NCI-H1105 treated with DMSO at 0.1 percent for 48 hours (cell line): ENCODE measurements at regions not wholly inside any gene's neighbourhood (a gene's known extent, or its start where the extent isn't known, plus 50 kb on each side); places are given as distances from the start of the nearest gene placed in this dataset.

Experiments
- DNase-seq: peaks from one replicate; lab custom pipeline; 2025; lab: John Stamatoyannopoulos, UW

DNA sequence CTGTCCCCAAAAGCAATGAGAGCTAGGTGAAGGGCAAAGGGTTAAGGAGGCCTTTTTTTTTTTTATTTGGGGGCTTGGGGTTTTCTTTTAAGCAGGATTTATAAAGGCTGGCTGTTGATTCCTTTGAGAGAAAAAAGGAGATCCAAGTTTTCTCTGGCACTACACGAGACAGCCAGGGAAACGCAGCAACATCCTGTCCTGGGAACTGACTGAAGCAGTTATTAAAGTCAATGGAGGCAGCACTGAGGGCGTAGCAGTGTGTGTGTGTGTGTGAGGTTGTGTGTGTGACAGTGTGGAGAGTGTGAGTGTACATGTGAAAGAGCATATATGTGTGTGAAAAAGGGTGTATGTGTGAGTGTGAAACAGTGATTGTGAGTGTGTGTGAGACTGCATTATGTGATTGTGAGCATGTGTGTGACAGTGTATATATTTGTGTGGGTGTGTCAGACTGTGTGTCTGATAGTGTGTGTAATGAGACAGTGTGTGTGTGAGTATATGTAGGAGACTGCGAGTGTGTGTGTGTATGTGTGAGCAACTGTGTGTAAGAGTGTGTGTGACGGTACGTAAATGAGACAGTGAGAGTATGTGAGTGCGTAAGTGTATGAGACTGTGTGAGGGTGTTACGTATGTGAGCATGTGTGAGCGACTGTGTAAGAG, 65.9 kb upstream of the TIAM1 start:
- DNase-seq: no peak

DNA sequence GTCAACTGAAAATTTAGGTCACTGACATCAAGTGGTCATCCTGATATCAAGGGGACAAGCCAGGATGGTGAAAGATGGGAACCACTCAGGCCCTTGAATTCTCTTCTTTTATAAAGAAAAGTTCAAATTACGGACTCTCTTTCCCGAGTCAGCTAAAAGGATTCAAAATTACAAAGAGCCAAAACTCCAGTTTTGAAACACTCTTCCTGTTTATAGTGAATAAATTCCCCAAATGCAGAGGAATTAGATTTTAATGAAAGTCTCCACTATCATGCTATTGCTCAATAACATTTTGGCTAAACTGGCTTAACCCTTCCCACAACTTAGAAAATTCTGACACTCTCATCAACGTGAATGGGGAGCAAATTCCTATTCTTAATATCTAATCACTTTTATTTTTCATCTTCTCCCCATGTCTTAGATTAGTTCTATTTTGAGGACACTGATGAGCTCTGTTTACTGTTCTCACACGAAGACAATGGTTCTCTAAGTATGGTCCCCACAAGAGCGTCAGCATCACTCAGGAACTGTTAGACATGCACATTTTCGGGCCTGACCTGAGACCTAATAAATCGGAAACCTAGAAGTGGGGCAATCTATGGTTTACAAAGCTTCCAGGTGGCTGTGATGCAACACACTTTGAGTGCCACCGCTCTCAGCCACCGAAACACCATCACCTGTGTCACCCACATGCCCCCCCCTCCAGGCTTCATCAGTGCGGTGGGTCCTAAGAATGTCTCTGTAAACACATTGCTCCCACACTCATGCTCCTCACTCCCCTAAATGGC, 64.4 kb upstream of the TIAM1 start:
- no peak for DNase-seq

DNA sequence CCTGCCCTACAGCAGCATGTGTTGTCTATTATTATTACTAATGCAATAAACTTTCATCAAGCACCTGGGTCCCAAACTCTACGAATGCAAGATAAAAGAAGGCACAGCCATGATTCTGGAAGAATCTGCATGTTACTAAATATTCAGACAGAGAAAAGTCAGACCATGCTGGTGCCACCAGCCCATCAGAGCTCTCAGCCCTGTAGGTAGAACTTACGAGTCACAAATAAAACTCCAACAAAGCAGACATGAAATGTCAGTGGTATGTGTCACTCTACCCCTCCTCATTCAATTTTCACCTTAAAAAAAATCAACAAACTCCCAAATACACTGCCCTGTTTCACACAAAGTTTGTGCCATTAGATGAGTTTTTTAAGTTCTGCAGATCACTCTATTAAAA, 62.4 kb upstream of the TIAM1 start:
- no peak for DNase-seq

DNA sequence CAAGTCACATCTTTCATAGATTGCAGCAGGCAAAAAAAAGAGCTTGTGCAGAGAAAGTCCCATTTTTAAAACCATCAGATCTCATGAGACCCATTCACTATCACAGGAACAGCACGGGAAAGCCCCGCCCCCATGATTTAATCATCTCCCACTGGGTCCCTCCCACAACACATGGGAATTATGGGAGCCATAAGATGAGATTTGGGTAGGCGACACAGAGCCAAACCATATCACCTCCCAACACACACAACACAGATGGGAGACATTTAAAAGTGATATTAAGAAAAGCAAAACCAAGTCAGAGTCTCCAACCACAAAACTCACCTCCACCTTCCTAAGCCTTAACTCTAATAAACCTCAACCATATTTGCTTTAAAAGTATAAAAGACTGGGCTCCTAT, 61.5 kb upstream of the TIAM1 start:
- DNase-seq: no peak

DNA sequence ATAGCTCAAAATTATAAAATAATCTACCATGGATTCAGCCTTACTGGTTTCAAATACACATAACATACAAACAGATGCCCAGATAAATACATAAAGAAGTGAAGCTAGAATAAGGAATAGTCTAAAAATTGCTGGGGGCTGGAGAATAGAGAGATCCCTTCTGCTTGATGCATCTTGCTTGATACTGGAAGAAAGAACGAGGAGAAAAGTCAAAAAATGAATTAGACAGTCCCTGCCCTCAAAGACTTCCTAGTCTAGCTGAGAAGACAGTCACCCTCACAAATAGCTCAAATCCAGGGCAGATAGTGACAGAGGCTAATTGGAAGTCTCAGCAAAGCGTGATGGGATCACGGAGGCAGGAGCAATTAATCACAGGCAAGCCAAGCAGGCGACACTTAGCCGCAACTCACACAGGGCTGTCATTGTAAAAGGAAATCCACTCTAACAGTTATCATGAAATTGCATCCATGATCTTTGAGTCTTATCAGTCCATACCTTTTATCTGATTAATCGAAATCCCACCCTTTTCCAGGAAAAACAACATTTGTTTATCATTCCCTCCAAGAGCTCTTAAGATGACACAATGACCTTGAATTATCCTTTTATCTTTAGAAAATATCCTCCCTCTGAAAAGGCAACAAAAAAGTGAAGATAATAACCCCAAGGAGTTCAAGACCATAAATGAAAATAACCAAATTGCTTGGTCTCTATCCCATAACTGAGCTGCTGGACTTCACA, 59.7 kb upstream of the TIAM1 start:
- no peak for DNase-seq

DNA sequence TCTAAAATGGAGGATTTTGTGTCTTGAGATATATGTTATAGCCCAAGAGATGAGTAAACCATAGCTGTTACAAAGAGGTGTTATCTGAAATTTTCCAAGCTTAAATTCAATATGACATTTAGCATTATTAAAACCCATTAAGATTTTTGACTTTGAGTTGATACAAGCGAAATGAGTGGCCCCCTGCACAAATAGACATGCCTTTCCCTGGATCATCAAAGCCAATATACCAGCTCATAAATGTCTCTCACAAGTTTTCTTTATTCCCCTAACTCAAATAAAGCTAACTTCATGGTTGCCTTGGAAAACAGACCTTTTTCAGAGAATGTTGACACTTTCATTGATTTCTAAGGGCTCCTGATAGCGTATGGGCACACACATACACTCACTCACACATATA, 55.5 kb upstream of the TIAM1 start:
- no peak for DNase-seq

DNA sequence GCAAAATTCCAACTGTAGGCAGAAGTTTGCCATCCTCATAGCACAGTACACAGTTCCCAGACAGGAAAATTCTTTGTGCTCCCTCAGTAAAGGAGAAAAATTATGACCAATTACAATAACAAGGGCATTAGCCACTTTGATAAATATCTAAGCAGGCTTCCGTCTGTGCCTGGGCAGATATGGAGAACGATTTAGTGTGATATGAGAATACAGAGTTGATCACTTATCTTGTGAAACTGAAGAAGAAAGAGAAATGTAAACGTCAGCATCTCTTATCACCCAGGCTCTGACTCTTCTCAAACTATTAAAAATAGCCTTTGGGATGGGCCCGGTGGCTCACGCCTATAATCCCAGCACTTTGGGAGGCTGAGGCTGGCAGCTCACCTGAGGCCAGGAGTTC, 54.5 kb upstream of the TIAM1 start:
- no peak for DNase-seq

DNA sequence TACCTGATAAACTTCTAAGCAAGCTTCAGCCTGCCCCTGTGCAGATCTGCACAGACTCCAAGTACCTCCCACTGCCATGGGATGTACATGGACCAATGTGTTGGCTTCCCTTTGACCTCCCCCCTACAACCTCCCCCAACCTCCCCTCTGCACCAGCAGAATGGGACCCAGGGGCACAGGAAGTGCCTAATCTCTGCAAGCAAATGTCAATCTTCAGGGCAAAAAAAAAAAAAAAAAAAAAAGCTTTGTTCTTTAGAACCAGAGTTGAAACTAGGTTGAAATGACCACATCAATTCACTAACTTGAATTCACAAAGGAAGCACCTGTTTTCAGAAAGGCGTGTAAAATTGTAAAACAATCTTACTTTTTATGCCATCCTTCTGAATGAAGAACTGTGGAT, 53.9 kb upstream of the TIAM1 start:
- no peak for DNase-seq

DNA sequence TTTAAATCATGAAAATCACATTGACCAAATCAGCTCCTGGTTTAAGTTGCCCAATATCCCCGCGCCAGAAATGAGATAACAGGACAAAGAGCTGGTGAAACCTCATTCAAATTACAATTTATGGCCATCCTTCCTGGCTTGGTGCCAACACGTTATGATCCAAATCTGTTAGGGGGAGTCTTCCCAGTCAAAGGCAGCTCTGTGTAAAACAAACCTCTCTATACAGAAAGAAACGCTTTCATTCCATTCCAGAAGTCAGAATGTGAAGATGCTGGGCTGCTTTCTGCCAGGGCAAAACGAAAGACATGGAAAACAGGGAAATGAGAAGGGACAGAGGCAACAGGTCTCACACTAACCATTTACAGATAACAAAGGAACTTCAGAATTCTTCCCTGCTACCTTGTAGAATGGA, 53.5 kb upstream of the TIAM1 start:
- DNase-seq: peak; percentile 59

DNA sequence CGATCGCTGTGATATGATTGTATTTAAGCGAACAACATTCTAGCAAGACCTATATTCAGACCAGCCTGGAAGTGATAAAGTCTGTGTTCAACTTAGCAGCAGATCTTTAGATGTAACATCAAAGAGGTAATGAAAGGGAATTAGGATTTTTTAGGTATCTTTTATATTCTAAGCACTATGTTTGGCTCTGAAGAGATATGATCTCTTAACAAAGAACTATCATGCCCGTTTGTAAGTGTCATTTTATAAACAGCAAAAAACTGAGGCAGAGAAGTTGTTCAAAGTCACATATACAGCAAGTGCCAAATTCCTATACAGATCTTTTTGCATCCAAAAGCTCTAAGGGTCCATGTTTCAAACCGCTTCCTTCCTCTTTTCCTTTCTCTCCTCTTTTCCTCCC, 53.0 kb upstream of the TIAM1 start:
- no peak for DNase-seq

DNA sequence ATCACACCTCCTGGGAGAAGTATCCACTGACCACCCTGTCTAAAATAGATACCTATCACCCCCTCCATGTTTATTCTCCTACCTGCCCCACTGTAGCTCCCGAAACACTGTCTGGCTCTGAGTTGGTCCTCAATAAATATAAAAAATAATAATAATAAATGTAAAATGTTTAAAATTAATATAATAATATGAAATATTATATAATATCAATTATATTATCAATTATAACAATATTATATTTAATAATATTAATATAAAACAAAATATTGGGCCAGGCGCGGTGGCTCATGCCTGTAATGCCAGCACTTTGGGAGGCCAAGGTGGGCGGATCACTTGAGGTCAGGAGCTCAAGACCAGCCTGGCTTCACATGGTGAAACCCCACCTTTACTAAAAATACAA, 52.3 kb upstream of the TIAM1 start:
- no peak for DNase-seq

DNA sequence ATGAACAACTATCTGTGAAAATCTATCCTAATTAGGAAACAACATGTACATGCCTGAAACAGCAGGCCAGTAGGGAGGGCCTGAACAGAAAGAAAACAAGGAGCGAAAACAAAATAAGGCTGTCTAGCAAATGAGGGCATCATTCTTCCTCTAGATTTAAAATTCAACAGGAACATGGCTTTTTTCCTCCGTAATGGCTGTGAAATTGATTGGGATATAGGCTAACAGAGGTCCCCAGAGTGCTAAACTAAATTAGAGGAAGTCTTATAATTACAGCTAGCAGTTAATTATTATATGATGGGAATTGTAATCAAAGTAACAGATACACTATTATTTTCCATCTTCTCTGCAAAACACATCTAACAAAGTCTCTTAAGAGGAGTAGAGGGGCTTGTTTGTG, 51.7 kb upstream of the TIAM1 start:
- DNase-seq: no peak

DNA sequence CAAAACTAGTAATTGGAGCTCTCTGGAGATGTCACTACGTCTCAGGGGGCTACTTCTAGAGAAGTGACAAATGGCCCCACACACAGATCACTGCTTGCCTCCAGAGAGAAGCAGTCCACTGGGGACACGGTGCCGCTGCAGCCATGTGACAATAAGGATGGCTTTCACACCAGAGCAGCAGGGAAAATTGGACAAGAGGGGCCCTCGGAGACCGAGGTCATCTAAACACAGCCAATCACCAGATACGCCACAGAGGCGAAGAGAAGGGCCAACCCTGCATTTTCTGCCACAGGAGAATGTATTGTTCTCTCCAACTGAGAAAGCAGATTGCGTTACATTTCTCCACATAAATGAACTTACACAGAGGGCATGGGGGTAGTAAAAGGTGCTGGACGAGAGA, 51.2 kb upstream of the TIAM1 start:
- DNase-seq: no peak

DNA sequence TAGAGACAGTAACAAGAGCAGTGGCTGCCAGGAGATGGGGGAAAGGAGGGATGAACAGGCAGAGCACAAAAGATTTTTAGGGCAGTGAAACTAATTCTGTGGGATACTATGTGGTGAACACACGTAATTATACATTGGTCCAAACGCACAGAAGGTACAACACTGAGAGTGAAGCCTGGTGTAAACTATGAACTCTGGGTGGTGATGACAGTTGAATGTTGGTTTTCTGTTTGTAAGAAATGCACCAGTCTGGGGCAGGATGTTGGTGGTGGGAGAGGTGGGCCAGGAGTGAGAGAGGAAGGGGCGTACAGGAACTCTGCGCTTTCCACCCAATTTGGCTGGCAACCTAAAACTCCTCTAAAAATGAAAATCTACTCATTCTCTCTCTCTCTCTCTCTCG, 50.2 kb upstream of the TIAM1 start:
- no peak for DNase-seq
